Lung (tissue), 11 donors: ENCODE measurements at regions not wholly inside any gene's neighbourhood (a gene's known extent, or its start where the extent isn't known, plus 50 kb on each side); places are given as distances from the start of the nearest gene placed in this dataset.

Experiments
- ATAC-seq: fragments of 200-7000 bp; cut with Tn5 transposase; one replicate; pipeline ENCODE4 v1.9.1; 2020; ENCODE audit warnings: moderate number of reproducible peaks; ENCODE audit not compliant: insufficient read depth, low FRiP score
- DNase-seq, 3 donors: peaks; one replicate each; pipeline ENCODE4 v3.0.0-alpha.2; 2013 to 2017
- H3K27ac ChIP-seq, 2 donors: one replicate each; pipeline ENCODE4 v1.5.1; 2013; ENCODE audit warnings: mild to moderate bottlenecking in 2 of 2, moderate library complexity in 2 of 2, control low read depth in 1 of 2, inconsistent platforms in 1 of 2, low read depth in 1 of 2, low read length in 1 of 2
- H3K27me3 ChIP-seq, 3 donors: one replicate each; pipeline ENCODE4 v1.5.1; 2013; ENCODE audit warnings: low read length in 2 of 3; ENCODE audit not compliant: control insufficient read depth in 3 of 3, insufficient read depth in 3 of 3
- H3K36me3 ChIP-seq, 4 donors: one replicate each; pipeline ENCODE4 v1.5.1; 2013; ENCODE audit warnings: low read length in 4 of 4, mild to moderate bottlenecking in 1 of 4, moderate library complexity in 1 of 4; ENCODE audit not compliant: control insufficient read depth in 4 of 4, insufficient read depth in 4 of 4
- H3K4me1 ChIP-seq, 5 donors: one replicate each; pipeline ENCODE4 v1.5.1; 2013; ENCODE audit warnings: low read length in 5 of 5, mild to moderate bottlenecking in 2 of 5, moderate library complexity in 1 of 5; ENCODE audit not compliant: control insufficient read depth in 5 of 5, insufficient read depth in 5 of 5
- H3K4me3 ChIP-seq: one replicate; pipeline ENCODE4 v1.5.1; 2013; ENCODE audit warnings: mild to moderate bottlenecking, control low read depth, moderate library complexity
- H3K9ac ChIP-seq, 2 donors: one replicate each; pipeline ENCODE4 v1.5.1; 2013; ENCODE audit warnings: low read length in 2 of 2, control low read depth in 1 of 2; ENCODE audit not compliant: insufficient read depth in 1 of 2
- H3K9me3 ChIP-seq, 4 donors: one replicate each; pipeline ENCODE4 v1.5.1; 2013; ENCODE audit warnings: low read length in 3 of 4, mild to moderate bottlenecking in 1 of 4, moderate library complexity in 1 of 4; ENCODE audit not compliant: control insufficient read depth in 4 of 4, insufficient read depth in 3 of 4
- WGBS, 2 donors: extraction: QIAGEN DNeasy Blood & Tissue Kit; methylation state at CpG; one replicate each; pipeline ENCODE4 v1.1.7; 2013; 5-methylcytosine and 5-hydroxymethylcytosine counted together
- TF ChIP-seq, protein P1 (sequence below): IDR thresholded peaks from 2 replicates; pipeline ENCODE4 v1.5.1; 2012; ENCODE audit warnings: mild to moderate bottlenecking; ENCODE audit errors: control extremely low read depth, extremely low read depth
- donor health status: control.
- donor health status: control.
- donor health status: Bipolar disorder and iron deficiency.
- donor health status: healthy.
- donor health status: DM: yes; HTN: yes; CAD: no.

DNA sequence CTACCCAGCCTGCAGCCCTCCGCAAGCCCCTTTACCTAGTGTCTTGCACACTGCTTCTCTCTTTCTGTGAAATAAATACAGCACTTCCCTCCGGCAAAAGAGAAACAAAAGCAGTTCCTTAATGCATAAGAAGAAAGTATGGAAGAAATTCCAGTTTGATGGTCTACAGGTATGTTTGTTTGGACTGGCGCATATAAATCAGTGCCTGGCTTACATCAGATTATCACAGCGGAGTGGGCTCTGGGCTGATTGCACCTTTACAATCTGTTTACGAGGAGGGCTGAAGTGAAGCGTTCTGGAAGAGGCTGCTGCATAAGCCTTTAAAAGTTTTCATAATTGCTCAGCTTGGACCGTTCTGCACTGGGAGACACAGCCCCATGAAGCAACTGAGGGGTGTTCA lies 153.5 kb upstream of the FOXF1 start:
- no peak for ATAC-seq
- no peak overlapping the region for H3K9ac ChIP-seq
- no peak for DNase-seq
- H3K4me3 ChIP-seq: no peak overlapping the region
- no peaks in the 10 kb centered on the region for H3K36me3 ChIP-seq
- TF ChIP-seq, protein P1, sequence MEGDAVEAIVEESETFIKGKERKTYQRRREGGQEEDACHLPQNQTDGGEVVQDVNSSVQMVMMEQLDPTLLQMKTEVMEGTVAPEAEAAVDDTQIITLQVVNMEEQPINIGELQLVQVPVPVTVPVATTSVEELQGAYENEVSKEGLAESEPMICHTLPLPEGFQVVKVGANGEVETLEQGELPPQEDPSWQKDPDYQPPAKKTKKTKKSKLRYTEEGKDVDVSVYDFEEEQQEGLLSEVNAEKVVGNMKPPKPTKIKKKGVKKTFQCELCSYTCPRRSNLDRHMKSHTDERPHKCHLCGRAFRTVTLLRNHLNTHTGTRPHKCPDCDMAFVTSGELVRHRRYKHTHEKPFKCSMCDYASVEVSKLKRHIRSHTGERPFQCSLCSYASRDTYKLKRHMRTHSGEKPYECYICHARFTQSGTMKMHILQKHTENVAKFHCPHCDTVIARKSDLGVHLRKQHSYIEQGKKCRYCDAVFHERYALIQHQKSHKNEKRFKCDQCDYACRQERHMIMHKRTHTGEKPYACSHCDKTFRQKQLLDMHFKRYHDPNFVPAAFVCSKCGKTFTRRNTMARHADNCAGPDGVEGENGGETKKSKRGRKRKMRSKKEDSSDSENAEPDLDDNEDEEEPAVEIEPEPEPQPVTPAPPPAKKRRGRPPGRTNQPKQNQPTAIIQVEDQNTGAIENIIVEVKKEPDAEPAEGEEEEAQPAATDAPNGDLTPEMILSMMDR: no peak
- H3K27ac ChIP-seq: no peak overlapping the region
- peaks cover 0 to 15% (median 0%) of the 10 kb centered on the region in 4 donors for H3K9me3 ChIP-seq
- H3K4me1 ChIP-seq: peaks cover 0 to 6% (median 0%) of the 10 kb centered on the region in 5 donors
- H3K27me3 ChIP-seq: peaks cover 0 to 14% (median 2%) of the 10 kb centered on the region in 3 donors
- 78 to 87% methylated on average over 7 of the region's 7 CpGs for WGBS, 2 donors

DNA sequence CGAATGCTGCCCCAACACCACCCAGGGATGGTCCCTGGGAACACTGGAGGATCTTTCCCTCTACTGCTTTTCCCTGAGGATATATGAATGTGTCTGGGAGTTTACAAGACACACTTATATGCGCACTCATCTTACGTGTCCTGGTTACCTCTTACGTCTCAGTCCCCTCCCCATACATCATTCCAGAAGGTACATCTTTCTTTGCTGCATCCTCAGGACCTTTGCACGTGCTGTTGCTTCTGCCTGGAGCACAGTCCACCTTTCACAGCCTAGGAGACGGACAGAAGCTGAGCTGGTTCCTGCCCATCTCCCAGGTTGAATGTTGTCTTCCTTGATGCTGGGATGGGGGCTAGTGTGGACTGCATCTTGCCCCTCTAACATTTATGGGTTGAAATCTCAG lies 153.0 kb upstream of the FOXF1 start:
- Histone ChIP-seq H3K4me1 (peaks cover 0 to 6% (median 0%) of the 10 kb centered on the region in 5 donors), H3K4me3 (no peak overlapping the region), H3K9me3 (peaks cover 0 to 15% (median 0%) of the 10 kb centered on the region in 4 donors), H3K36me3 (no peaks in the 10 kb centered on the region), H3K27ac (no peak overlapping the region), H3K27me3 (peaks cover 0 to 14% (median 2%) of the 10 kb centered on the region in 3 donors), H3K9ac (no peak overlapping the region)
- ATAC-seq: no peak
- TF ChIP-seq, protein P1: no peak
- no peak for DNase-seq
- 92 to 94% methylated on average over 6 of the region's 6 CpGs for WGBS, 2 donors

DNA sequence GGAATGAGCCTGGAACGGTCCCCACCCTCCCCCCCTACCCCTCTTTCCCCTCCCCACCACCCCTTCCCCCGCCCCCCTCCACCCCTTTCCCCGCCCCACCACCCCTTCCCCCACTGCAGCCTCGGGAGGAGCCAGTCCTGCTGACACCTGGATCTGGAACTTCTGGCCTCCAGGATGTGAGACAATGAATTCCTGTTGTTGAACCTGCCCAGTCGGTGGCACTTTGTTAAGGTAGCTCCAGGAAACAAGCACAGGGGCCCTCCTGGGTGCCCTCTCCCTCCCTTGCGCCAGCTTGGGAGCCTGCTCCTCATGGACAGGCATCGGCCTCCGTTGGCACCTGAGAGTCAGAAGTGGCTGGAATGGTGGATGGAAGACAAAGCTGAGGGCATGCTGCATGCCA lies 152.4 kb upstream of the FOXF1 start:
- Histone ChIP-seq H3K36me3 (no peaks in the 10 kb centered on the region), H3K27me3 (peaks cover 0 to 14% (median 0%) of the 10 kb centered on the region in 3 donors), H3K9me3 (peaks cover 0 to 15% (median 0%) of the 10 kb centered on the region in 4 donors), H3K27ac (no peak overlapping the region), H3K4me1 (peaks cover 0 to 10% (median under 1%) of the 10 kb centered on the region in 5 donors), H3K4me3 (no peak overlapping the region), H3K9ac (no peak overlapping the region)
- DNase-seq: no peak
- WGBS, 2 donors: 46 to 63% methylated on average over 6 to 8 of the region's 8 CpGs
- no peak for ATAC-seq
- TF ChIP-seq, protein P1: no peak

DNA sequence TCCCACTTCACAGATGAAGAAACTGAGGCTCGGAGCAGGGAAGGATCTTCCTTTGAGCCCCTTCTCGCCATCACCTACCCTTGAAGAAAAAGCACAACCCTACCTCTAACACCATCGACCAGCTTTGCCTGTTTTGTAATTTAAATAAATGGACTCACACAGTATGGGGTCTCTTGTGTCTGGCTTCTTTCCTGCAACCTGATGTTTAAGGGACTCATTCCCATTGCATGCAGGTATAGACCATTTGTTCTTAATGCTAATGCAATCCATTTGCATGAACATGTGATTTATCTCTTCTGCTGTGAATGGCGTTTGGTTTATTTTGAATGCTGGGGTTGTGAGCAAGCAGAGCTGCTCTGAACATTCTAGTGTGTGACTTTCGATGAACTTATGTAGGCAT lies 150.8 kb upstream of the FOXF1 start:
- no peaks in the 10 kb centered on the region for H3K36me3 ChIP-seq
- DNase-seq (no peak), ATAC-seq (no peak)
- H3K9ac ChIP-seq: no peak overlapping the region
- WGBS, 2 donors: 66 to 72% methylated on average over 5 of the region's 5 CpGs
- TF ChIP-seq, protein P1: no peak
- peaks cover 0 to 21% (median 0%) of the 10 kb centered on the region in 3 donors for H3K27me3 ChIP-seq
- peaks cover 0 to 15% (median 0%) of the 10 kb centered on the region in 4 donors for H3K9me3 ChIP-seq
- no peak overlapping the region for H3K27ac ChIP-seq
- H3K4me1 ChIP-seq: peaks cover 0 to 21% (median 0%) of the 10 kb centered on the region in 5 donors
- H3K4me3 ChIP-seq: no peak overlapping the region
